Right ventricle myocardium superior (tissue), 1 donor: ENCODE measurements at regions not wholly inside any gene's neighbourhood (a gene's known extent, or its start where the extent isn't known, plus 50 kb on each side); places are given as distances from the start of the nearest gene placed in this dataset.
A peak's percentile ranks its signal among the peaks of the same experiment; 100 is the strongest.
"Not testable (repeated sequence)": the region's sequence is repeated elsewhere in the genome, so short reads cannot be mapped to it uniquely, and the experiment has no call there.

Source experiments
- ATAC-seq: fragments of 200-7000 bp; cut with Tn5 transposase; one replicate; pipeline ENCODE4 v1.9.1; 2020; ENCODE audit warnings: mild to moderate bottlenecking; ENCODE audit not compliant: poor library complexity
- DNase-seq: peaks from one replicate; pipeline ENCODE4 v3.0.0-alpha.2; 2020
- intact Hi-C: fragments of 100-400 bp; cut with DNase I; formaldehyde crosslinking; loops from one replicate; pipeline ENCODE4 v1.11.2; 2022
- donor health status: DM: no; HTN: yes; CAD: no; lungs with severe emphysema.

DNA sequence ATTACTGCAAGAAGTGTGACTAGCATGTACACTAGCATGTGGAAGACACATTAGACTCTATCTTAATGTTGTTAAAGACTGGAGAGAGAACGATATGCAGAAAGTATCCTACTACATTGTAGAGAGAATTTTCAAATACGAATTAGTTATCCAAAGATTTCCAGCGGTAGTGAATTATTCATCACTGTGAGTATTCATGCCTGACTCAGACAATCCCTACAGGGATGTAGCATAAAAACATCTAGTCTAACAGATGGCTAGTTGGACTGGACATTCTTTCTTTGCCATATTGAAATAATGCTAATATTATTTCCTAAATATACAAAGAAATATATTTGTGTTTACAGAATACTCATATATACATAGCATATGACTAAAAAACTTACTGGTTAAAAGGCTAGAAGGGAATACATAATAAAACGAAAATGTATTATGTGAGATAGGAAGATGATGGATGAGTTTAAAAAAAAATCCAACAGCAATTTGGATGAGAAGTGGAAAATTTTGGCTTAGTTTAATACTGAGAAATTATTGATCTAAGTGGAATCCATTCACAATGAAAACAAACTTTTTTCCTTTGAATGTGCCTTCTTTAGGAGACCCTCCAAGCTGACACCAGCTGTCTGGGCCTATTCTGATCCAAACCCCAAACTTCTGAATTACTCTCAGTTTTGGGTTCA is 580.7 kb downstream of the RFPL4B start:
- intact Hi-C loops: no loop called here
- ATAC-seq (no peak), DNase-seq (no peak)

DNA sequence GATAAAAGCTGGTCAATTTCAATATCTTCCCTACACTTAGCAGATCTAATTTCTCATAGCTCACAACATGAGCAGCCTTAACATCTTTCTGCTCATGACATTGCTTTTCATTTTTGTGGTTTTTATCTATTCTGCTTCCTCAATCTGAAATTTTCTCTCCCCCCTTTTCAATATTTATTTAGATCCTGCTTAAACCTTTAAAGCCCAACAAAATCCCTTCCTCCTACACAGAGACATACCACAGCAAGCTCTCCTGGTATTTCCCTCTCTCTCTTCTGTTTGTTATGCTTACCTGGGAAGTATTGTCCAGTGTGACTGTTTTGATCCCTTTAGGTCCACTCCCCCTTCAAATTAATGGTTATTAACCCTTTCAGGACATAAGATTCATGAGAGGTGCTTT is 582.5 kb downstream of the RFPL4B start:
- DNase-seq (no peak), ATAC-seq (no peak)
- intact Hi-C loops: no loop called here

DNA sequence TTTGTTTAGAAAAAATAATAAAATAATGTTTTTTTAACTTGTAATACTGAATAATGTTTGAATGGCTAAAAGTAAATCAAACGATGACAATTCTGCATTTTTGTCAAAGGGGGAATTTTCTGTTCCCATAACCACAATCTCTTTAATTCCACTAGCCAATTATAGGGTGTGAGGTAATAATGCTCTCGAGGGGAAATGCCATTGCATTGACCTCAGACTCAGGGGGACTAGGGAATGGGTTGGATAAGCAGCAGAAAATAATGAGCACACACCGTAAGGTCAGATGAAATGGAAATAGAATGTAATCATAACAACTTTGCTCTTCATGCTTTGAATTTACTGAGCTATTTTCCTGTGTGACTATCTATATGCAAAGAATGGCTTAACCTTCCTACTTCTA is 584.7 kb downstream of the RFPL4B start:
- DNase-seq (no peak), ATAC-seq (peak; percentile 62)
- intact Hi-C loops: no loop called here

DNA sequence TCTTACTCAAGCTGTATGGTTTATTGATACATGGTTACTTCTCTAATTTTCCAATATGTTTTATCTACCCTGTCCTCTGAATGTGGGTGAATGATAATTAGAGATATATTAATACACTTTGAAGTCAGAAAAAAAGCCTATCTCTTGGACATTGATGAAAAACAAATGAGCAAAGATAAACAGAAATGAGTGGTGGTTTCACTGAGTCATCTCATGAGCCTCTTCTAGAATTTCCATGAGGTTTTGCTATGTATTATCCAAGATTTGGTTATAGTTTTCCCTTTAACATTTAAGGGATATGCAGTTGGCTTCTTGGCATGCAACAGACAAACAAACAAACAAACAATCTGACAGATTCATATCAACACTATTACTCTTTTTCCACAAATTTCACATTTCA is 586.8 kb downstream of the RFPL4B start:
- no peak for ATAC-seq
- intact Hi-C loops: no loop called here
- no peak for DNase-seq

DNA sequence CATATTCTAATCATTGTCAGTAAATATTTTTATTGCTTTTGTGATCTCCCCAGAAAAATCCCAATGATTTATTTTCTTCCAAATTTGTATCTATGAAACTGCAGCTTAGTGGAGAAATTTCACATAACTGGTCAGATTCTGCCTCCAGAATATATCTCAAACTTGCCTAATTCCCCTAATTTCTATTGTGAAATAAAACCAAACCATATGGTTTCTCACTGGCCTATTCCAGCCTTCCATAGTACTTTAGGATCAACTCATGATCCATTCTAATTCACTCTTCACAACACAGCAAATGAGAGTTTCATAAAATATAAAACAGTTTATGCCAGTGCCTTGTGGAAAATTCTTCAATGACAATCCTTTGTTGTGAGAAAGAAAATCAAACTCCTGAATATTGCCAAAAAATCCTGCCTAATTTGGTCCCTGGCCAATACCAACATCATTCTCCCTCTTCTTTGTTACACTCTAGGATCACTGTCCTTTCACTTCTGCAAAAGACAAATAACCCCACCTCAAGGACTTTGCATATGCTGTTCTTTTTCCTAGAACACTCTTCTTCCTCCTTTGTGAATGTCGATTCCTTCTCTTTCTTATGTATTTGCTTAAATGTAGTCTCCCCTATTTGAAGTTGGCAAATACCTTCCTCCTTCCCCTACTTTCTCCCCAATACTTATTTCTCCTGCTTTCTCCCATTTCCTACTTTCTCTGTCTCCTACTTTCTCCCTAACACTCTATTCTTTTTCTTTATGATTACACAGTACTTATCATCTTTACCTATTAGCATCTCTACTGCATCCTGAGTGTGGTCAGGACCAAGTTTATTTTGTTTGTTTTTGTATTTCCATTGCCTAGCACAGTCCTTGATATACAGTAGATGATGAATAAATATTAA is 587.5 kb downstream of the RFPL4B start:
- intact Hi-C loops: no loop called here
- DNase-seq (no peak), ATAC-seq (no peak)

DNA sequence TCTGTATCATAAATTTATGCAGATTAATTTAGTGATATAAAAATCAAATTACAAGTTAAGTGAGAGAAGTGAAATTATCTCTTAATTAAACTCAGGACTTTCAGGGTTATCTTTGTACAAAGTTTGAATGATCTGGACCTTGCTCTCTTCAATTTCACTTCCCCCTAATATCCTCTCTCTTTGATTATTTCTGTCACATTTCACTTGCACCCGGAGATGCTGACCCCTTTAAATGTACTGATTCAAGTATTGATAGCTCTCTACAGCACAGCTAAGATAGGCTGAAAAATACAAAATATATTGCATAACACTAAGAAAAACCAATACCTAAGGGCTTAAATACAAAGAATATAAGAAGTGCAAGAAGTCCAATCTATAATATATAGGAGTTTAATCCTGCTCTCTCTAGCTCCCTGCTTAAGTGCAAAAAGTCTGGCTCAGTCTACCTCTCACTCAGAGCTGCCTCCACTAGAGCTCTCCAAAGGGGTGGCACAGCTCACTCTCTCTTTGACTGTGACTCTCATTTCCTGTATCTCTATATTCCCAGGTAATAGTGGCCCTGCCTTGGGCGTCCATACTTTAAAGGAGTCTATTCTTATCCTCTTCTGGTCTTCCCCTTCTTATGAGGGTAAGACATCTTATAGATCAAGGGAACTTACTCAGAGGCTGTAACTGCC is 588.4 kb downstream of the RFPL4B start:
- intact Hi-C loops: no loop called here
- DNase-seq (no peak), ATAC-seq (no peak)

DNA sequence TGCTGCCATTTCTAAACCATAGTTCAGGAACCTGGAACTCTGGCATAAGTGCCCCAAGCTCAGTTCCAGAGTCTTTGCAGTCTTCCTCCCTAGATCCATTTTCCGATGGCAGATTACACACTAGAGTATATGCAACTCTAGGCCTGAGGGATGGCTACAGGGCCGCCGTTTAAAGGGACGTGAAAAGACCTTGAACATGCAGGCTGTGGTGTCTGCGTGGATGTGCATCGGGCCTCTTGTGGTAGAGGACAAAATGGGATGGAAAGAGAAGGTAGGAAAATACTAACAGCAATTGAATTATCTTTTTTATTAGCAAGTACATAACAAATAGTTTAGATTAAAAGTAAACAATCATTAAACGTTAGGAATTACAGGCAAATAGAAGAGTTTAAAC is 588.9 kb downstream of the RFPL4B start:
- DNase-seq (no peak), ATAC-seq (no peak)
- intact Hi-C loops: no loop called here

DNA sequence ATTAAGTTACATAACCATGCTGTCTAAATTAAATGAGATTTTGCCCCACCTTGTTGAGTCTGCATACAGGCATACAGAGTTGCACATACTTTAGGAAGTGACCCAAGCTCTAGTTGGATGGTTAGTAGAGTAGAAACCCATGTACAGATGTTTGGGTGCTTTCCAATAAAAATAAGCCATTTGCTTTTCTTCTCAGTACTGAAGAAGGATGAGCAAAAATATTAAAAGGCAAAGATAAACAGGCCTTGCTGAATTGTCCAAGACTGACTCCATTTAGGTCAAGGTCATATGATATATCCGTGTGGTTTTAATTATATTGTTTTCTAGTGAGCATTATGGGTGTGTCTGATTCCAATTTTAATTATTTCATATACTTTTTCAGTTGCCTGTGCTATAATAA is 589.4 kb downstream of the RFPL4B start:
- intact Hi-C loops: no loop called here
- ATAC-seq: peak; percentile 73

DNA sequence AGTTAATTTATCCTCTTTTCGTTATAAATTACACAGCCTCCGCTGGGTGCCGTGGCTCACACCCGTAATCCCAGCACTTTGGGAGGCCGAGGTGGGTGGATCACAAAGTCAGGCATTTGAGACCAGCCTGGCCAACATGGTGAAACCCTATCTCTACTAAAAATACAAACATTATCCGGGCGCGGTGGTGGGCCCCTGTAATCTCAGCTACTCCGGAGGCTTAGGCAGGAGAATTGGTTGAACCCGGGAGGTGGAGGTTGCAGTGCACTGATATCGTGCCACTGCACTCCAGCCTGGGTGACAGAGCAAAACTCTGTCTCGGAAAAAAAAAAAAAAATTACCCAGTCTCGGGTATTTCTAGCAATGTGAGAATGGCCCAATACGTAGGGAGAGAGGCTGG is 590.6 kb downstream of the RFPL4B start:
- ATAC-seq, intact Hi-C loops, DNase-seq: not testable (repeated sequence)

More for the DNA sequence above, 589.4 kb downstream of the RFPL4B start:
- no peak for DNase-seq

DNA sequence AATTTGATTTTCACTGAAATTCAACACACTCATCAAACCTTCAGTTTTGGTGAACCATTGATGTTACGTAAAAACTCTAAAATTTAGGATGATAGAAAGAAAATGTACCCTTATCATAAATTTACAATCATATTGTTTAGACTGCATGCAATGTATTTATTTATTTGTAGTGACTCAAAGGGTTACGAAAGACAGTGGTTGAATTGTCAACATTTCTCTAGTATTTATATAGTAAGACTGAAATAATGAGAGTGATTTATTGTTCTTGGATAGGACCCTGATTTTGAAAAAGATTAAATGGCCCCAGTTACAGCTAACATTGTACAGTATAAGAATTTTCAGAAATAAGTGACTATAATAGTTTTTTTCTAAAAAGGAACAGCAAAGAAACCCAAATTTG is 591.5 kb downstream of the RFPL4B start:
- ATAC-seq (no peak), DNase-seq (no peak)
- intact Hi-C loops: no loop called here

DNA sequence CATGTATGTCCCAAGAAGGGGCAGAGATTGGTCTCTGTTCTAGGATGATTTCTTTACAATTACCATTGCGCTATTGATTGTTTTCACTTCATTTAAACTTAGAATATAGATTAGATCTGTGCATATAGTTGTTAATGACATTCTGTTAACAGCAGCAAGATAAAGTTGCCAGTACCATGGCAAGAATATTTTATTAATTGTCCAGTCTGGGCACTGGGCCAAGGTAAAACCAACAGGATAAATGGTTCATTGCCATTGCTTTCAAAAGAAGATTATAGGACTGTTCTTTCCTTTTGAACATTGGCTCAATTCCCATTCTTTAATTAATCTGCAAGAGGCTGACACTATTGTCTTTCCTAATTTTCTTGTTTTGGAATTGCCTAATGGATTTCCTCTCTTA is 592.4 kb downstream of the RFPL4B start:
- DNase-seq (no peak), ATAC-seq (no peak)
- intact Hi-C loops: no loop called here

DNA sequence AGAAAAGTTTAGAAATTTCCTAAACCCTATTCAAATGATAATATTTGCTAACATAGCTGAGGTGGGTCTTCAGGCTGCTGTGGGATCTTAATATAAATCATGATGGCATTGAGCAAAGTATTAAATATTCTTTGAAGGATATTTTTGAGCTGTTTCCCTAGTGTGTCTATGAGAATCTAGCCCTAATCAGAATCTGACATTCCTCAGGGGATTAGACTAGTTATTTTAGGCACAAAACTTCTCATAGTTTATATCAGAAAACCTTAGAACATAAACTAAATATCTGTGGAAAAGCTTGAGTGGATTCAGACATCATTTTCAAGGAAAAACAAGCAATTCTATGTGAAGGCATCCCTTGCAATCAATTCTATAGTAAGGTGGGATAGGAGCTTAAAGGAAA is 594.5 kb downstream of the RFPL4B start:
- intact Hi-C loops: no loop called here
- DNase-seq (no peak), ATAC-seq (no peak)

DNA sequence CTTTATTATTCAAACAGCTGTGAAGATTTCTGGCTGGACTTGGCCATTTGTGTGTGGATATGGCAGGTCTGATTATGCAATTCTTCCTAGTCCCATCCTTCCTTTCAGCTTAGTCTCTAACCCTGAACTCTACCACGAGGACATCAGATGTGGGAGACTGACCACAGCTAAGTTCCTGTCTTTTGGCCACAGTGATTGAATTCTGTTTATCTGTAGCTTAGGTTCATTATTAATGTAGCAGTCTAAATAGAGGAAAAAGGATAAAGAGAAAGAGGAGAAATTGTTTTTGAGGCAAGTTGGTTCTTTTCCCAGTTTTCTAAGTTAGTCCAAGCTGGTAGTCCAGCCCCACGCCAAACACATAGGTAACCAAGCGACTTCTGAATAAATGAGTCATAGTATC is 598.9 kb downstream of the RFPL4B start:
- no peak for DNase-seq

DNA sequence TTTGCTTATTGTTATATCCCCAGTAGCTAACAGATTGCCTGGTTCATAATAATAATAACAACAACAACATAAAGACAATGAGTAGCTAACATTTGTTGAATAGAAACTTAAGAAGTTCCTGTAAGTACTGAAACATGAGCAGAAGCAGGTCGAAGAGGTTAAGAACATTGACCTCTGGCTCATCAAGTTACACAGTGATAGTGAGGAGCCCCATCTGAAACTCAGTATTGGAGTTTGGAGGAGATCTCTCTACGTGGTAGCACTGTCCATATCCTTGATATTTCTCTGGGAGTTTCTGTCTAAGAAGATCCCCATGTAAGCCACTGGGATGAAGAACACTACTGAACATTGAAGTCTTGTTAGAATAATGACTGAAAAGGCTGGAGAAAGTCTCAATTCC is 600.4 kb downstream of the RFPL4B start:
- DNase-seq: no peak
- intact Hi-C loops: no loop called here
- no peak for ATAC-seq

More for the DNA sequence above, 598.9 kb downstream of the RFPL4B start:
- intact Hi-C loops: no loop called here
- peak; percentile 48 for ATAC-seq

DNA sequence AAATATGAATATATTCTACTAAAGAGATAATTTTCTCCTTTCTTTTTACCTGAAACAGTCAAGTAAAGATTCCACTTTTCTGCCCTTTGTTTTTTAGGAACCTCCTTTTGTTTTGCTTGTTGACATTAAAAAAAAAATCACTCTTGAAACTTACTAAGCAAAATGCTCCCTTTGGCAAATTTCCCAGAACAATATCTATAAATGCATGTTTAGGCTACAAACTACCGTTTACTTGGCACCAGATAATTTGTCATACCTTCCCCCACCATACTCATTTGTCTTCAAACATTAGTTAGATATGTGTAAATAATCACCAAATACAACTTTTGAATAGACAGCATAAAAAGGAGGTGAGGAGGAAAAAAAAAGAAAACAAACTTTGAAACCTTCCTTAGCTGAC is 604.7 kb downstream of the RFPL4B start:
- no peak for ATAC-seq

DNA sequence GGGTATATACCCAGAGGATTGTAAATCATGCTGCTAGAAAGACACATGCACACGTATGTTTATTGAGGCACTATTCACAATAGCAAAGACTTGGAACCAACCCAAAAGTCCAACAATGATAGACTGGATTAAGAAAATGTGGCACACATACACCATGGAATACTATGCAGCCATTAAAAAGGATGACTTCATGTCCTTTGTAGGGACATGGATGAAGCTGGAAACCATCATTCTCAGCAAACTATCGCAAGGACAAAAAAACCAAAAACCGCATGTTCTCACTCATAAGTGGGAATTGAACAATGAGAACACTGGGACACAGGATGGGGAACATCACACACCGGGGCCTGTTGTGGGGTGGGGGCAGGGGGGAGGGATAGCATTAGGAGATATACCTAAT is 608.6 kb downstream of the RFPL4B start:
- ATAC-seq, DNase-seq, intact Hi-C loops: not testable (repeated sequence)

More for the DNA sequence above, 604.7 kb downstream of the RFPL4B start:
- no peak for DNase-seq
- intact Hi-C loops: no loop called here

DNA sequence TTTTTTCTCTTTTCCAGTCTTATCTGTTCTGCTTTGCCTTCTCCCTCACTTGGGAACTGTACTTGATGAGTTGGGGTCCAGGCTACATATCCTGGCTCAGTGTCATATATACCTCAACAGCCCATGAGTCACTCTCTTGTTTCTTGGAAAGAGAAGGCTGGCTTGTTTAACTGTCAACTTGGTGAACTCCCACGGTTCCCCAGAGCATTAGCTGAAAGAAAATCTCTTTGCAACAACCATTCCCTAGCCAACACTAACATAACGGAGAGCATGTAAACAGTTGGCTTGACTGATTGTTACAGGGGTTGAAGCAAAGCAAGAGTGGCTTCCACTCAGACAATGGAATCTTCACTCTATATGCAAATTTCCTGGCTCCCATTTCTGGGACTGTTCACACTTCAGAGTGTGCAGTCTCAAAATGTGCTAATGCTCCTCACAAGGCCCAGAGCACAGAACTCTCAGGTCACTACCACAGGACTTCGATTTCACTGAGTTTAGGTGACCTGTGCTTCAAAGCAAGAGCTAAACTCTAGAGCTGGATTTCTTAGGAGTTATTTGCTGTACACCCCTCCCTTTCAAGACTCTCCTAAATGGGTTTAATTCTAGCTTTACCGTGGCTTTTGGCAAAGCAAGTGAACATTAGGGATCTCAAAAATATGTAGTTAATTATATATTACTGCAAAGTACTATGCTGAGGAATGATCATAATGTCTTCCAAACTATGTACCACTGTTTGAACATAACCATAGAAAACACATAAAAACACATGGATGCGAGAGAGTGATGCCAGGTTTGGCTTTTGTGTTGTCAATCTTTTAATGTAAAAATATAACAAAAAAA is 609.8 kb downstream of the RFPL4B start:
- ATAC-seq (peak; percentile 96), DNase-seq (no peak)
- intact Hi-C loops: no loop called here

DNA sequence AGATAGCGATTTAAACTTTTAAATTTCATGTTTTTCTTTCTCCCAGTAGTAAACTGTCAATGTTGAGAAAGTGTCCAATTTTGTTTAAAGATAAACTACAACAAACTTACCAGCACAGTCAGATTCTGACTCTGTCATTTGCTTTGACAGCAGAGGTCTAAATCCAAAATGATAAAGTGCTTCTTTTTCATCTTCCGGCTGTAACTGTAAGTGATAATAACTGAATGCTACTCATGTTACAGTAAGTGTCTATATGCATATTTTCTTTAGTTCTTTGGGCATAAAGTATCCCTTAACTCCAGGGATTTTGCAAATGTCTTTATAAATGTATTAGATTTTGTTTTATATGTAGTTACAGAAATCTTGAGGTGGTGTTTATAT is 610.4 kb downstream of the RFPL4B start:
- DNase-seq: no peak
- intact Hi-C loops: no loop called here
- ATAC-seq: no peak

DNA sequence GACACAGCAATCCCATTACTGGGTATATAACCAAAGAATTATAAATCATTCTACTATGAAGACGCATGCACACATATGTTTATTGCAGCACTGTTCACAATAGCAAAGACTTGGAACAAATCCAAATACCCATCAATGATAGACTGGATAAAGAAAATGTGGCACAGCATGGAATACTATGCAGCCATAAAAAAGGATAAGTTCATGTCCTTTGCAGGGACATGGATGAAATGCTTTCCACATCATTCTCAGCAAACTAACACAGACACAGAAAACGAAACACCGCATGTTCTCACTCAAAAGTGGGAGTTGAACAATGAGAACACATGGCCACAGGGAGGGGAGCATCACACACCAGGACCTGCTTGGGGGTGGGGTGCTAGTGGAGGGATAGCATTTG is 613.0 kb downstream of the RFPL4B start:
- intact Hi-C loops, DNase-seq, ATAC-seq: not testable (repeated sequence)
